Cardiac muscle cell (in vitro differentiated cells and primary cell): ENCODE measurements at regions not wholly inside any gene's neighbourhood (a gene's known extent, or its start where the extent isn't known, plus 50 kb on each side); places are given as distances from the start of the nearest gene placed in this dataset.

Experiments used
- DNase-seq, 2 donors: peaks; one replicate each; pipeline versions ENCODE4 v3.0.0 to v3.0.0-alpha.2; 2010 to 2017; ENCODE audit warnings: low read depth in 1 of 2, low spot score in 1 of 2
- H3K27ac ChIP-seq: fragments of 200-600 bp; sonication (generic); 2 replicates; pipeline ENCODE4 v1.5.1; 2016
- H3K27me3 ChIP-seq: fragments of 200-600 bp; sonication (generic); 2 replicates; pipeline ENCODE4 v1.6.0; 2016; ENCODE audit warnings: control low read depth
- H3K36me3 ChIP-seq: fragments of 200-600 bp; sonication (generic); 2 replicates; pipeline ENCODE4 v1.5.1; 2016; ENCODE audit warnings: control low read depth
- H3K4me1 ChIP-seq: fragments of 200-600 bp; sonication (generic); 2 replicates; pipeline ENCODE4 v1.8.1; 2017; ENCODE audit warnings: low read depth, mild to moderate bottlenecking, mixed run types
- H3K4me3 ChIP-seq: fragments of 200-600 bp; sonication (generic); 2 replicates; pipeline ENCODE4 v1.5.1; 2016; ENCODE audit warnings: mild to moderate bottlenecking
- H3K9me3 ChIP-seq: fragments of 200-600 bp; sonication (generic); 2 replicates; pipeline ENCODE4 v1.5.1; 2017; ENCODE audit warnings: low read depth, mild to moderate bottlenecking, control low read depth
- CTCF ChIP-seq: IDR thresholded peaks from 2 replicates; pipeline ENCODE4 v1.5.1; 2012; ENCODE audit warnings: low read depth, mild to moderate bottlenecking, low read length

- no peak for DNase-seq
- TF ChIP-seq CTCF = no peak
- Histone ChIP-seq H3K4me3 (no peak overlapping the region), H3K27ac (no peak overlapping the region), H3K9me3 (no peaks in the 10 kb centered on the region), H3K27me3 (no peaks in the 10 kb centered on the region), H3K4me1 (no peaks in the 10 kb centered on the region), H3K36me3 (no peaks in the 10 kb centered on the region)
These were observed 220.9 kb upstream of the KIAA1217 start for GRCh38 chr10:23988006-23988405.

GRCh38 chr10:23994459-23995046 lies 214.4 kb upstream of the KIAA1217 start:
- Histone ChIP-seq H3K36me3 (no peaks in the 10 kb centered on the region), H3K4me3 (no peak overlapping the region), H3K27ac (no peak overlapping the region), H3K9me3 (no peaks in the 10 kb centered on the region), H3K4me1 (no peaks in the 10 kb centered on the region), H3K27me3 (no peaks in the 10 kb centered on the region)
- TF ChIP-seq CTCF = peak; percentile 87
- DNase-seq = peak; percentile 69 to 78

- no peak for DNase-seq
- no peak for TF ChIP-seq CTCF
- H3K4me3 ChIP-seq = no peak overlapping the region
These were observed 209.5 kb upstream of the KIAA1217 start for GRCh38 chr10:23999445-23999844.

GRCh38 chr10:24000271-24000813 lies 208.6 kb upstream of the KIAA1217 start:
- no peaks in the 10 kb centered on the region for H3K9me3 ChIP-seq
- H3K4me1 ChIP-seq = no peaks in the 10 kb centered on the region
- no peaks in the 10 kb centered on the region for H3K36me3 ChIP-seq
- TF ChIP-seq CTCF = no peak
- no peak for DNase-seq
- H3K4me3 ChIP-seq = no peak overlapping the region
- H3K27me3 ChIP-seq = no peaks in the 10 kb centered on the region
- no peak overlapping the region for H3K27ac ChIP-seq

More at GRCh38 chr10:23999445-23999844, 209.5 kb upstream of the KIAA1217 start:
- Histone ChIP-seq H3K27me3 (no peaks in the 10 kb centered on the region), H3K9me3 (no peaks in the 10 kb centered on the region), H3K27ac (no peak overlapping the region), H3K36me3 (no peaks in the 10 kb centered on the region), H3K4me1 (no peaks in the 10 kb centered on the region)

- no peaks in the 10 kb centered on the region for H3K36me3 ChIP-seq
- H3K27ac ChIP-seq = no peak overlapping the region
- TF ChIP-seq CTCF = no peak
- H3K27me3 ChIP-seq = no peaks in the 10 kb centered on the region
- no peaks in the 10 kb centered on the region for H3K9me3 ChIP-seq
- peaks cover 14% of the 10 kb centered on the region for H3K4me1 ChIP-seq
- no peak for DNase-seq
- no peak overlapping the region for H3K4me3 ChIP-seq
These were observed 202.2 kb upstream of the KIAA1217 start for GRCh38 chr10:24006741-24007140.

GRCh38 chr10:24007359-24007758 lies 201.6 kb upstream of the KIAA1217 start:
- no peak overlapping the region for H3K27ac ChIP-seq
- no peak for TF ChIP-seq CTCF
- H3K9me3 ChIP-seq = no peaks in the 10 kb centered on the region
- no peaks in the 10 kb centered on the region for H3K27me3 ChIP-seq
- peaks cover 14% of the 10 kb centered on the region for H3K4me1 ChIP-seq
- H3K4me3 ChIP-seq = no peak overlapping the region
- no peaks in the 10 kb centered on the region for H3K36me3 ChIP-seq
- no peak for DNase-seq
